ENCODE measurements at regions not wholly inside any gene's neighbourhood (a gene's known extent, or its start where the extent isn't known, plus 50 kb on each side); places are given as distances from the start of the nearest gene placed in this dataset.

DNA sequence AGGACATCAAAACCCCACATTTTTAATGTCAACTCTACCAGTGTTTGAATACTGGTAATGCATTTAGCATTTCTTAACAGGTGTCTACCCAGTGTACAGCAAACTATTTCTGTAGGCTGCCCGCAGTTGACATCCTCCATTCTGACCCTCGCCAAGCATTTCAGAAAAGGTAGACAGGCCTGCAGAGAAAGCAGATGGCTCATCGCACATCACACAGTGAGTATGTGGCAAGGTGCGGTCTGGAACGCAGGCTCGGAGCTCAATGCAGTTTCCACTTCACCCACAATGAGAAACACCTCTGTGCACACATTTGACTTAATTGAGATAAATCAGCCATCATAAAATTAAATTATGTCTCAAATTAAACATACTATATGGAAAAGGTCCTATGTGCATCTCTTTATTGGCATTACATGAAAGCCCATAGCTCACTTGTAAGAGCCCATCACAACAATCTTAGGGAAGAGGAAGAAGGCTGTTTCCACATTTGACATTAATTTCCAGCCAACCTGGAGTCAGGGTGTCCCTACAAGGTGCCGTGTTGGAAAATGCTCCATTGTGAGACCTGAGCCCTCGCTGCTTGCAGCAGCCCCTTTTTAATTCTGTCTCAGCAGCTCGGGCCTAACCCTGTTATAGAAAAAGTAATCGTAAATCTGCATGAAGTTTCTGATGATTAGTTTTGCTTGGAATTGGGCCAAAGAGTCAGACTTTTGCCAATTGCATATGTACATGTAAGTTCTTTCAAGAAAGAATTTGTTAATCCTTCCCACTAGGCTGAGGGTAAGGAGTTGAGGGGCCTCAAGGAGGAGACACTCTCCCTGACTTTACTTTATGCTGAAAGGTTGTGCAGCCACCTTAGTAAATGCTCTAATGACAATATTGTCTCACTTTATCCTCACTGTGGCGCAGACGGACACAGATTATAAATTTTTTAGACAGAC lies 378.7 kb upstream of the DYNLRB2 start:
- TF ChIP-seq POLR2A (IDR thresholded peaks at IDR 0.05; ENCODE audit: low read depth, low read length) (no peak), POLR2AphosphoS5 (IDR thresholded peaks at IDR 0.05; ENCODE audit: insufficient read depth, low read depth, low read length) (no peak), EZH2 (IDR thresholded peaks at IDR 0.05; ENCODE audit: borderline replicate concordance, low read depth, low read length, severe bottlenecking) (no peak), GATA2 (IDR thresholded peaks at IDR 0.05; ENCODE audit: insufficient read depth, insufficient read length, low read depth, low read length) (no peak), FOS (IDR thresholded peaks at IDR 0.05; ENCODE audit: borderline replicate concordance, insufficient read depth, low read length) (no peak), JUN (IDR thresholded peaks at IDR 0.05; ENCODE audit: borderline replicate concordance, insufficient read depth, insufficient read length, low read depth) (no peak)
- TF ChIP-seq, protein P1, sequence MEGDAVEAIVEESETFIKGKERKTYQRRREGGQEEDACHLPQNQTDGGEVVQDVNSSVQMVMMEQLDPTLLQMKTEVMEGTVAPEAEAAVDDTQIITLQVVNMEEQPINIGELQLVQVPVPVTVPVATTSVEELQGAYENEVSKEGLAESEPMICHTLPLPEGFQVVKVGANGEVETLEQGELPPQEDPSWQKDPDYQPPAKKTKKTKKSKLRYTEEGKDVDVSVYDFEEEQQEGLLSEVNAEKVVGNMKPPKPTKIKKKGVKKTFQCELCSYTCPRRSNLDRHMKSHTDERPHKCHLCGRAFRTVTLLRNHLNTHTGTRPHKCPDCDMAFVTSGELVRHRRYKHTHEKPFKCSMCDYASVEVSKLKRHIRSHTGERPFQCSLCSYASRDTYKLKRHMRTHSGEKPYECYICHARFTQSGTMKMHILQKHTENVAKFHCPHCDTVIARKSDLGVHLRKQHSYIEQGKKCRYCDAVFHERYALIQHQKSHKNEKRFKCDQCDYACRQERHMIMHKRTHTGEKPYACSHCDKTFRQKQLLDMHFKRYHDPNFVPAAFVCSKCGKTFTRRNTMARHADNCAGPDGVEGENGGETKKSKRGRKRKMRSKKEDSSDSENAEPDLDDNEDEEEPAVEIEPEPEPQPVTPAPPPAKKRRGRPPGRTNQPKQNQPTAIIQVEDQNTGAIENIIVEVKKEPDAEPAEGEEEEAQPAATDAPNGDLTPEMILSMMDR (IDR thresholded peaks at IDR 0.05; ENCODE audit: extremely low read depth in 1 of 2, insufficient read depth in 1 of 2, low read depth in 1 of 2, low read length in 2 of 2): no peak
- TF ChIP-seq, protein P2, sequence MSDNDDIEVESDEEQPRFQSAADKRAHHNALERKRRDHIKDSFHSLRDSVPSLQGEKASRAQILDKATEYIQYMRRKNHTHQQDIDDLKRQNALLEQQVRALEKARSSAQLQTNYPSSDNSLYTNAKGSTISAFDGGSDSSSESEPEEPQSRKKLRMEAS (IDR thresholded peaks at IDR 0.05; ENCODE audit: insufficient read depth, insufficient read length): no peak

Measured in endothelial cell of umbilical vein (primary cell).